Fibroblast of the aortic adventitia (primary cell): ENCODE measurements at regions not wholly inside any gene's neighbourhood (a gene's known extent, or its start where the extent isn't known, plus 50 kb on each side); places are given as distances from the start of the nearest gene placed in this dataset.

ENCODE experiments used
- DNase-seq: peaks from one replicate; pipeline ENCODE4 v3.0.0-alpha.2; 2010; ENCODE audit warnings: low read depth
- H3K4me3 ChIP-seq: 2 replicates; pipeline ENCODE4 v1.5.1; 2011; ENCODE audit warnings: low read depth, mild to moderate bottlenecking, control low read depth, low read length, moderate library complexity
- TF ChIP-seq, protein P1 (sequence below): IDR thresholded peaks from 2 replicates; pipeline ENCODE4 v1.5.1; 2011; ENCODE audit warnings: mild to moderate bottlenecking, low read length, control low read depth, inconsistent platforms; ENCODE audit not compliant: insufficient read depth

GRCh38 chr16:47892999-47893398 lies 262.8 kb downstream of the ABCC12 start:
- no peak for DNase-seq
- TF ChIP-seq, protein P1, sequence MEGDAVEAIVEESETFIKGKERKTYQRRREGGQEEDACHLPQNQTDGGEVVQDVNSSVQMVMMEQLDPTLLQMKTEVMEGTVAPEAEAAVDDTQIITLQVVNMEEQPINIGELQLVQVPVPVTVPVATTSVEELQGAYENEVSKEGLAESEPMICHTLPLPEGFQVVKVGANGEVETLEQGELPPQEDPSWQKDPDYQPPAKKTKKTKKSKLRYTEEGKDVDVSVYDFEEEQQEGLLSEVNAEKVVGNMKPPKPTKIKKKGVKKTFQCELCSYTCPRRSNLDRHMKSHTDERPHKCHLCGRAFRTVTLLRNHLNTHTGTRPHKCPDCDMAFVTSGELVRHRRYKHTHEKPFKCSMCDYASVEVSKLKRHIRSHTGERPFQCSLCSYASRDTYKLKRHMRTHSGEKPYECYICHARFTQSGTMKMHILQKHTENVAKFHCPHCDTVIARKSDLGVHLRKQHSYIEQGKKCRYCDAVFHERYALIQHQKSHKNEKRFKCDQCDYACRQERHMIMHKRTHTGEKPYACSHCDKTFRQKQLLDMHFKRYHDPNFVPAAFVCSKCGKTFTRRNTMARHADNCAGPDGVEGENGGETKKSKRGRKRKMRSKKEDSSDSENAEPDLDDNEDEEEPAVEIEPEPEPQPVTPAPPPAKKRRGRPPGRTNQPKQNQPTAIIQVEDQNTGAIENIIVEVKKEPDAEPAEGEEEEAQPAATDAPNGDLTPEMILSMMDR = no peak
- H3K4me3 ChIP-seq = no peak overlapping the region

DNA sequence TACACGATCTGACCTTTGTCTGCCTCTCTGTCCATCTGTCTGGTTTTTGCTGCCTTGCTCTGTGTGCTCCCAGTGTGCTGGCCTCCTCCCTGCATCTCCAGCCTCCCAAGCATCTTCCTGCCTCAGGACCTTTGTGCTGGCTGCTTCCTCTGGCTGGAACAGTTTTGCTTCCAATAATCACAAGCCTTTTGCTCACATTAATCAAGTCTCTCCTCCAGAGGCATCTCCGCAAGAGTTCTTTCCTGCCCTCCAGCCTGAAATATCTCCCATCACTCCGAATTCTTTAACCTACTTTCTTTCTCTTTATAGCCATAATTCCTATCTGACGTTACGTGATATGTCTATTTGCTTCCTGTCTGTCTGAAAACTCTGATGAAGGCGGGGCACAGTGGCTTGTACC lies 267.1 kb downstream of the ABCC12 start:
- TF ChIP-seq, protein P1 = no peak
- no peak for DNase-seq
- H3K4me3 ChIP-seq = no peak overlapping the region

DNA sequence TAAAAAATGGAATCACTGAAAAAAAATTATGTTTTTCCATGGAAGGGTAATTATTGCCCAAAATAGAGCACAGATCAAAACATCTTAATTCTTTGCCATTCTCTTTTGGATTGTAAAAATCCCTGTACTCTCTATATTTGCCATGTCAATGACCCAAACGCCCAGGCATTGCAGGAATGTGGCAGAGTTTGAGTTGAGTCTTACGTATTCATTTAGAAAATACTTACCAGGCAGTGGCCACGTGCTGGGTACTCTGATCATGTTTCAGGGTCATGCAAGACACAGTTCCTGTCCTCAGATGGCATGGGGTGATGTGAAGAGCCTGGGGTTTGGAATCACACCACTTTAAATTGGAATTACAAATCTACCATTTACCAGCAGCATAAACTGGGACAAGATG lies 267.7 kb downstream of the ABCC12 start:
- TF ChIP-seq, protein P1 = no peak
- no peak overlapping the region for H3K4me3 ChIP-seq
- DNase-seq = peak; percentile 15

- peak; percentile 6 for DNase-seq
- no peak overlapping the region for H3K4me3 ChIP-seq
- TF ChIP-seq, protein P1 = no peak
Measured at GRCh38 chr16:47887496-47887895, 268.3 kb downstream of the ABCC12 start.

GRCh38 chr16:47886631-47887415 lies 269.0 kb downstream of the ABCC12 start:
- DNase-seq = no peak
- TF ChIP-seq, protein P1 = no peak
- H3K4me3 ChIP-seq = no peak overlapping the region

DNA sequence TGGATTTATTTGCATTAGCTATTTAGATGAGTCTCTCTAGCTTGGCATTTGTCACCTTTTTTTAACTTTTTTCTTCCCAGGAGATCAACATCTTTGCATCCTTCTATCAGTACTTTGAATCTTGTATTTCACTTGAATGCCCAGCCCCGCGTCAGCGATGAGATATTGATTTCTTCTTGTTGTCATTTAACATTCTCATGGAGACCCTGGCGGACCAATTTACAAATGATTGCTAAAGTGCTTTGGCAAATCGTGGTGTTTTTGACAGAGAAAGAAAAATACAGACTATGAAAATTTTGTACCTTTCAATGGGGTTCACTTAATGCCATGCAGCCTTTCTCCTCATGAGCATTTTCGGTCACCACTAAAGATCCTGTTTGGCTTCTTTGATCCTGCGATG lies 269.7 kb downstream of the ABCC12 start:
- H3K4me3 ChIP-seq = no peak overlapping the region
- no peak for DNase-seq

More for the DNA sequence above, 269.7 kb downstream of the ABCC12 start:
- TF ChIP-seq, protein P1 = no peak
